ENCODE measurements at regions not wholly inside any gene's neighbourhood (a gene's known extent, or its start where the extent isn't known, plus 50 kb on each side); places are given as distances from the start of the nearest gene placed in this dataset.
"Not testable (repeated sequence)": the region's sequence is repeated elsewhere in the genome, so short reads cannot be mapped to it uniquely, and the experiment has no call there.

DNA sequence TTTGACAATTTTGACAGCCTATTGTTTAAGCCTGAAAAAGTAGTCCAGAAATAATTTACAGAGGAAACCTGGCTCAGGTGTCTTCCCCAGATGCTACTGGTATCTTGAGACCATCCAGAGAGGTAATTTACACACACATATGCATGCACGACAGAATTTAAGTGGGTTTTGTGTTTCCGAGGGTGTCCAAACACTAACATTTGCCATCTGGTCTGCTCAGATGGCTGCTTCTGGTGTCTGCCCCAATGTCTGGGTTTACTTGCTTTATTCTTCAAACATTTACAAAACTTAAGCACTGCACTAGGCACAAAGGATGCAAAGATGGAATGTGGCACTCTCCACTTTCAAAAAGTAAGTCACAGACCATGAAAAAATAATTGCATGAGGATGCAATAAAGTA is 226.6 kb upstream of the EGLN3 start:
- DNase-seq (ENCODE audit: low read depth in 2 of 2) = no peak

GRCh38 chr14:34175574-34175973 is 224.7 kb upstream of the EGLN3 start:
- DNase-seq (ENCODE audit: low read depth in 2 of 2) = no peak

DNA sequence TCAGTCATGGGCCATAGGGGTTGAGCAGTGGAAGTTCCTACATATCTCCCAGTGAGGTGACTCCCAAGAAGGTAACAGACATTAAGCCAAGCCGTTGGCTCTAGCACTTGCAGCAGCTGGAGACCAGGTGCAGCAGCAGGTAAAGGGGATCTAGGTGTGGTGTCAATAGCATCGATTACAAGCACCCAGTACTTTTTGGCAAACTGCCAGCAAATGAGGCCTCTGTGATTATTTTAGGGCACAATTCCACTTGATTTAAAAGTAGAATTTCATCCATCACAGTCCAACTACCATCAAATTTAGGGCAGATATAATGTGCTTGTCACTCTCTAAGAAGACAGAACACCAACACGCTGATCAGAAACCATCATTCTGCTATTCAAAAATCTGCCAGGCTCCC is 224.1 kb upstream of the EGLN3 start:
- no peak for DNase-seq (ENCODE audit: low read depth in 2 of 2)

DNA sequence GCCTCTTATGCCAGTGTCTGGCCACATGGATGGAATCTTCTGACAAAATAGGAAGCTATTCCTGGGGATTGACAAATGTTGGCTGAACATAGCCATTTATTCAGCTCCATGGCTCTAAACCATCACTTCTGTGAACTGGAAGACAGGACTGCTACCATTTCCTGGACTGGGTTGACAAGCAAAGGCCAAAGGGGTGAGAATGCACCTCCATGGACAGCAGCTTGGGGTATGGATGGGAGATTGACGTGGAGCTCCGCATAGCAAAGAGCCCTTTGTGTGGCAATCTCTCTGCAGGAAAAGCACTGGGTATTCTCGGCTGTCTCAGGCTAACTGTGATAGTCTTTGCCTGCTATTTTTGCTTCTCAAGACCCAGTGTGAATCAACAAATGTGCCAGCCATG is 223.0 kb upstream of the EGLN3 start:
- no peak for DNase-seq (ENCODE audit: low read depth in 2 of 2)

DNA sequence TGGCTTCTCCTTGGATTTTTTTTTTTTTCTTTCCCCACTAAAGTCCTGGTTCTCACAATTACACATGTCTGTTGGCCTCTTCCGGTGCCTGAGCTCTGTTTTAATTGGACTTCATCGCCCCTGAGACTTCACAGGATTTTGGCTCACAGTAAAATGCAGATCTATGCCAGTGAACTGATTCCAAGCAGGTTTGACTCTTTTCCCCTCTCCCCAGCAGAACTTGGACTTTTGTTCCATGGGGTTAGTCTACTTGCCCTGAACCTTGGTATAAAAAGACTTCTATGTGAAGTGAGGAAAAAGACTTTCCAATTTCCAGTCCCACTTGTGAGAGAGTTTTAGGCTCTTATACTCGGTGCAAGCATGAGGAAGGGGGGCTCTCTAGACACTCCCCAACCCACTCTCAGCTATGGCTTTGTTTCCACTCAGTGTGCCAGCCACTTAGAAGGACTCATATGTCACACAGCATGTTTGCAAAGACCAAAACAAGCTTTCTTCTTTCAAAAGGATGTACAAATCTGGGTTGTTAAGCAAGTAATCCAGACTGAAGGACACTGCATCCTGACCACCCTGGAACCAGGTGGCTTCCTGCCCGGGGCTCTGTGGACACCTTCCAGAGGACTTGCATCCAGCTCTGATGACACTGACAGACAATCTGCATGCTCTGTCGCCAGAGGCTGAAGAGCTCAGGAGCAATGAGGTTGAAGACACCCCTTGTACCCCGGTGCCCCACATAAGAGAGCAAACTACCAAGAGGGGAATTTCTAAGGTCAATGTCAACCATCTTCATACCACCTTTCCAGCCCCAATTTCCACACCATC is 221.9 kb upstream of the EGLN3 start:
- DNase-seq (ENCODE audit: low read depth in 2 of 2) = no peak

DNA sequence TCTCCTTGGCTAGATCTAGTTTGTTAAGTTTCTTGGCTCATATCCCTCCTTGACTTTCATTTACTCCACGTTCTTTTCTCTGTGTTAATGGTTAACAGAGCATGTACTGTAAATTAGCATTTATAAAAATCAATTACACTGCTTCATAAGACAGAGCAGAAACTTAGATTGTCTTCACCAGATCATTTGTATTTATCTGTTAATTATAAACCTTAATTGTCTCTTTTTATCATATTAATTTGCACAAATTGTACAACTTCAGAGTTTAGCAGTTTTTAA is 221.2 kb upstream of the EGLN3 start:
- no peak for DNase-seq (ENCODE audit: low read depth in 2 of 2)

DNA sequence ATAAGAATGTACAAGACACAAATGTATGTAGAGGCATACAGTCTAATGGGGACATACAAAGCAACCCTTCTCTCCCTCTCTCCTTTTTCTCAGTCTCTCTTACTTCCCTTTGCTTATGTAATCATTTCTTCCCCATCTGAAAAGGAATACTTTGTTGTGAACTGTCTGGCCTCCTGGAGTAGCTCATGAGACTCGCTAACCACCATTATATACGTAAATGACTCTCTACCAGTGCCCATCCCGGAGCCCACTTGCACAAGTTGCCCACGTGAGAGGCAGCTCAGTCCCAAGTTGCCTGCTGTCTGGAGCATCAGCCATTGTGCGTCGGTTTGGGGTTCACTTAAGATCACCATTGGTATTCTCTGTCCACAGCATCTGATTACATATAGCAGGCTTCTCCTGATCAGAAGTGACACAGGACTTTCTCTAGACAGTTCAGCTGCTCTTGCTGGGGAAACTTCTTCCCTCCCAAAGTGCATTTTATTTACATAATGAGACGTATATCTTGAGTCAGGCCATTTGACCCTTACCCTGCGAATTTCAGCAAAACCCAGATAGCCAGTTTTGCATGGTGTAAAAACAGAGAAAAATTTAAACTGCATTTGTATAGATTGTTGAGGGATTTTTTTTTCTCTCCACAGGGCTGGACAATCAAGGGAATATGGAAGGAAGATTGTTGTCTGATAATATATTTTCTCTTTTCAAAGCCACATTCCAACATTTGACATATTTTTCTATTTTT is 220.7 kb upstream of the EGLN3 start:
- no peak for DNase-seq (ENCODE audit: low read depth in 2 of 2)

DNA sequence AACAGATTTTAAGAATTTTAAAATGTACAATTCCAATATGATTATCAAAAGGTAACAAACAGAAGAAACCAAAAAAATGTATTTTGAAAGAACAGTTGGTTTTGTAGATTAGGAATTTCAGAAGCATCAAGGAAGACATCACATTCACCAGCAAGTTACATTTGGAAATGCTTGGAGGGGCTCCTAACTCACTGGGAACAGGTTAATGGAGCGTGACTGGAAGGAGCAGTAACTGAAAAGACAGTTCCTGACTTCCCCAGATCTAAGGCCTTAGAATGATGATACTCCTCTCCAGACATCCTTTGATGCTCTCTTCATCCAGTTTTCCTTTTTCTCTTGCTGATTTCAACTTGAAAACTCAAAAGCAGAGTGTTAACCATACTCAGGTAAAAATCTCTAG is 220.0 kb upstream of the EGLN3 start:
- DNase-seq (ENCODE audit: low read depth in 2 of 2) = no peak

DNA sequence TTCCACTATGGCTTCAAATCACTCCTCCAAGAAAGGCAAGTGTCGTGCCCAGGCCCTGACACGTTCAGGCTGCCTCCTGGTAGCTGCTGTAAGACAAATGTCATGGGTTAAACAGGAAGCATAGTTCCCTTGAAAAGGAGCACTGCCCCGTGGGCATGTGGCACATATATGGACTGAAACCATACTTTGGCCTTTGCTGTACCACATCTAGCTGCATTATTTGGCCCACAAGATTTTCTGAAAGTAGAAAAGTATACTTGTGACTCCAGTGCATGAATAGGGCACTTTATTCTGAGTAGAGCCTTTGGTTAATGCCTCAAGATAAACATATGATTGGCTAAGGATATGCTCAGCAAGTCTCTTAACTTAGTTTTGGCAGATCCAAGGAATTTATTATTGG is 218.7 kb upstream of the EGLN3 start:
- DNase-seq (ENCODE audit: low read depth in 2 of 2) = no peak

DNA sequence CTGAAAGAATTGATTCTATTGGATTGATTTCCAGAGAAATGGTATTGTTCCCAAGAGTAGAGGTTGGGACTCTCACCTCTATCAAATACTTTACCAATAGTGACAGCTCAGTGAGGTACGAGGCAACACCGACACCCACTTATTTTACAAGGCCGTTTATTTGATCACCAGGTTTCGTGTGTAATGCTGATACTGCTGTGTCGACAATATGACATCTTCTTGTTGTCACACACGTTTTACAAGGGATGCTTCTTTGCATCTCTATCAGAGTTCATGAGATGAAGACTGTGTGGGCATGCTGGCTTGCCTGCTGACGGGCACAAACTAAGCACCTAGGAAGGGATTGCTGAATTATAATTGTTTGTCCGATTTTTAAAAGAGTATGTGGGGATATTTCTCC is 217.8 kb upstream of the EGLN3 start:
- DNase-seq (ENCODE audit: low read depth in 2 of 2) = no peak

DNA sequence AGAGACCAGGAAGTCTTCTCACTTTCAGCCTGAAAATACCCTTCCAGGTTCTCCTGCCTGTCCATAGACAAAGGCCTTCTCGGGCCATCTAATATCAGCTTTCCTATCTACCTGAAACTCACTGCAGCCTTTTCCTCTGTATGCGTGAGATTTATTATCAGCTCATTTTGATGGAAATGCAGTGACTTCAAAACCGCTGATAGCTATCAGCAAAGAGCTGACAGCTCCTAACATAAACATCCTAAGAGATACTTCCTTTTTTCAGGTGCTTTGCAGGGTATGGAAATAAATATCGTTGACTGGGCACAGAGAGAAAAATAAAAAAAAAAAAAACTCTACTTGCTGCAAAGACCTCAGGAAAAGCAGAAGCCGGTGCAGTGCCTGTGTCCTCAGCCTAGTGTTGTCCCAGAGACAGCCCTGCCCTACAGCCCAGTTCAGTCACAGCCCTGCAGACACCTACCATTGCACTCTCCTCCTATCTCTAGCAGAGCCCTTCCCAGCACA is 215.0 kb upstream of the EGLN3 start:
- no peak for DNase-seq (ENCODE audit: low read depth in 2 of 2)

GRCh38 chr14:34164162-34164864 is 213.4 kb upstream of the EGLN3 start:
- no peak for DNase-seq (ENCODE audit: low read depth in 2 of 2)

DNA sequence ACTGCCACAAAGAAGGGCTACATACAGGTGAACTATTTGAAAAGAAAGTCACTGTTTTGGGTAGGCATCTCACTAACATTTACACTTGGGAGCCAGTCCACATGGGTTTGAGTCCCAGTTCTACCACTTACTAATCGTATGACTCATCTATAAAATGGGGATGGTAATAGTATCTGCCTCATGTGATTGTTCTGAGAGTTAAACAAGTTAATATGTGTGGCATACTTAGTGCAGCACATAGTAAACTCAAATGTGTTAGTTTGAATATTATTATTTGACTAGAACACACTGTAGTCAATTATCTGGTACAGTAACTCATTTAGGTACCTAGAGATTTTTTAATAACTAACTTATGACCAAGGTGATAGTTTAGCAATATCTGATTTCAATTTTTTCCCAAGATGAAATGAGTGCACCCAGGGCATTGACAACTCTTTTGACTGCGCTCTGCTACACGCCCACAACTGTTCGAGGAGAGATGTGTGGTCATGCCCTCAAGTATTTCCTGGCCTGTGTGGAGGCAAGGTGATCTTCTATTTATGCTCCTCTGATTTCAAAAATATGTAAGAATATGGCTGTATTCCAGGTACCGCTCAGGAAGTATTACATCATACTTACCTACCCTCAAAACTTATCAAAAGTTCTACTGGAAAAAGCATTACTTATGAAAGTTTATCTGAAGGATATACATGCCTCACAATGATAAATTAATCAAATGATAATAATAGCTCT is 210.6 kb upstream of the EGLN3 start:
- no peak for DNase-seq (ENCODE audit: low read depth in 2 of 2)

- DNase-seq (ENCODE audit: low read depth in 2 of 2) = no peak
These were observed 209.7 kb upstream of the EGLN3 start for GRCh38 chr14:34160619-34161018.

- no peak for DNase-seq (ENCODE audit: low read depth in 2 of 2)
These were observed 206.8 kb upstream of the EGLN3 start for GRCh38 chr14:34157651-34158050.

DNA sequence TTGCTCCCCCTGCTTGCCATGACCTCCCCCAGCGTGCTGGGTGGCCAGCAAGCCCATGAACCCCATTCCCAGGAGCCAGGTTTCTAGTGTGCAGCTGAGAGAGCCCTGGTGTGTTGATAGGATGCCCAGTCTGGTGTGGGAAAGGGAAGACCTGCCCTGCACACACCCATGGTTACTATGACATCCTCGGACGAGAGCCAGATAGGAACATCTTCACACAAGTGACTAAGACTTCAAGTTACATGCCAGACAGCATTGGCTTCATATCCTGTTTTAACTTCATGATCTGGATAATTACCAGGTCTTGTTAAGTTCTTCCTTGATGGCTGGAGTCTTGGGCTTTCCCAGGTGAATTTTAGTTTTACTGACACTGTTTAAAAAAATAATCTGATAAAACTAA is 196.6 kb upstream of the EGLN3 start:
- DNase-seq (ENCODE audit: low read depth in 2 of 2) = no peak

GRCh38 chr14:34140127-34140526 is 189.3 kb upstream of the EGLN3 start:
- DNase-seq (ENCODE audit: low read depth in 2 of 2) = not testable (repeated sequence)

- DNase-seq (ENCODE audit: low read depth in 2 of 2) = not testable (repeated sequence)
These were observed 188.6 kb upstream of the EGLN3 start for GRCh38 chr14:34139160-34140121.

DNA sequence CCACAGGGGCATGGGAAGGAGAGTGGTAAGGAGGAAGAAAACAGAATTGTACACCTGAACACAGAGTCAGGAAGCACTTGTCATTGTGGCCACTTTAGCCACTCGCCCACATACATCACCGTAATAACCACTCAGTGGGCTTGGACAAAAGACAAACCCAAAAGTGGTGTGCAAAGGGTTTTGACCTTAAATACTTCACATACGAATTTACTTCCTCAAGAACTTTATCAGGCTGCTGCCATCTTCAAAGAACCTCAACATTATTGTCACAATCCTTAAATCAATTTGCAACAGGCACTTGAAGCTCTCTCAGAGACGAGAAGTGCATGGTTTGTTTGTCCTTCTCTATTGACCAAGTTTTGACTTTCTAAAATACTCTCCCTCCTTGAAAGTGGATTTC is 187.3 kb upstream of the EGLN3 start:
- DNase-seq (ENCODE audit: low read depth in 2 of 2) = no peak

DNA sequence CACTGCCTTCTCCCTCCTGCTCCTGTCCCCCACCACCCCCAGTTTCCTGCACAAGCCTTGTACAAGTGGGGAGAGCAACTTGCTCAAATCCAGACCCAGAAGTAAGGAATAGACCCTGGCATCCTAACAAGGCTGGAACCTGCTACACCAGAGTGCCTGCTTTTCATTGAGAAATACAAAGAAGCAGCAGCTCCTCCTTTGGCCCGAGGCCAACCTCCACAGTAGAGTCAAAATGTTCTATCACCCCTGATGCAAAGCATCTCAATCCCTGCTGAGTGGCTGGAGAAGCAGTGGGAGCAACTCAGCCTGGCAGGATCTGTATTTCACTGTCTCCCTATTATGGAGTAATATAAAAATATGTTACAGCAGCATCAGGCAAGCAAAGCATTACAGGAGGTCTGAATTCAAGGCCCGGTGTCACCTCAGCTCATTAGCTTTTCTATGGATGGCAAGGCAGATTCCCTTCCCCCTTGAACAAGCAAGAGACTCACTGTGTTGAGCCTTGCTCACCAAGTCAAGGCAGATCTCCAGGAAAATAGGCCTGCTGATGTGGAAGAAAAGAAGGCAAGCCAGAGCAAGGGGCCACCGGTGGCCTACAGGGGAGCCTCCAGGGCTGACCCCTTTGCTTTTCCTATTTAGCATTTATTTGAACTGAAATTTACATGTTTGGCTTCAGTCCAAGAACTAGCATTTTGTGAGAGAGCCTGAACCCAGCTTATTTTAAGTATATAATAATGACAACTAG is 186.3 kb upstream of the EGLN3 start:
- DNase-seq (ENCODE audit: low read depth in 2 of 2) = no peak
